Stimulated activated CD8-positive, alpha-beta memory T cell treated with anti-CD3 and anti-CD28 coated beads, Interleukin-4, amount 100 ng/mL, for 1 hour (primary cell): ENCODE measurements at regions not wholly inside any gene's neighbourhood (a gene's known extent, or its start where the extent isn't known, plus 50 kb on each side); places are given as distances from the start of the nearest gene placed in this dataset.
"Not testable (repeated sequence)": the region's sequence is repeated elsewhere in the genome, so short reads cannot be mapped to it uniquely, and the experiment has no call there.

Source experiments
- DNase-seq, 2 donors: peaks; one replicate each; pipeline ENCODE4 v3.0.0-alpha.2; 2020; ENCODE audit warnings: low read depth in 2 of 2, low spot score in 1 of 2

DNA sequence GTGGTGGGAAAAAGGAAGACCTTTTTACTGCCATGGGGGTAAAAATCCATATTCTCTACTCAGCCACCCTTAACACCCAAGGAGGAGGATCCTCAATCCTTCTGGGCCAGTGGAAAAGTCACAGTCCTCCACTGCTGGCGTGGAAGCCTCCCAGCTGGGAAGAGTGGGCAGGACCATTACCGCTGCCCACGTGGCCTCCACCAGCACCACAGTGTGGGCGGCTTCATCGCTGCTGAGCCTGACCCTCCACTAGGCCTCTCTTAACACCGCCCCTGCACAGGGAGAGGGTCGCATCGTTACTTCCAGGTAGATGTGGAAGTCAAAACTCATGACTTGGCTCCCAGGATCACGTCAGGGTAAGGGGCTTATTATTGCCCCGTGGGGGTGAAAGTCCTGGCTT lies 656.5 kb downstream of the SUCLG1 start:
- no peak for DNase-seq

DNA sequence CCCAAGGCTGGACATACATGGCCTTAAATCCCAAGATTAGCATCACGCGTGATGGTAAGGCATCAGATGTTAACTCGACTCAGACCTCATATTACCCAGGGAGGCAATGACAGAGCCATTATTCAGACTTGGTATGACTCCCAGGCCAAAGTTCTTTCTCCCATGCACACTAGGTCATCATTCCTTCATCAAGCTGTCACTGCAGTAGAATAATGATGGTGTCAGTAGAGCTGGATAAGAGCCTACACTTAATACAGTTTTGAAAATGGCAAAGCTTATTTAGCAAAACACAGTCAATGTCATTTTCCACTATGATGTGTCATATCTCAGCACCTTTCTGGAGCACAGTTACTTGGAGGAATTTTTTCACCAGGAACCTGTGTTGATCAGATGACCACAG lies 663.3 kb downstream of the SUCLG1 start:
- no peak for DNase-seq

- DNase-seq: not testable (repeated sequence)
These were observed 668.6 kb downstream of the SUCLG1 start for GRCh38 chr2:83790467-83790866.

- not testable (repeated sequence) for DNase-seq
These were observed 669.4 kb downstream of the SUCLG1 start for GRCh38 chr2:83789674-83790073.

- DNase-seq: not testable (repeated sequence)
These were observed 670.0 kb downstream of the SUCLG1 start for GRCh38 chr2:83788938-83789566.

DNA sequence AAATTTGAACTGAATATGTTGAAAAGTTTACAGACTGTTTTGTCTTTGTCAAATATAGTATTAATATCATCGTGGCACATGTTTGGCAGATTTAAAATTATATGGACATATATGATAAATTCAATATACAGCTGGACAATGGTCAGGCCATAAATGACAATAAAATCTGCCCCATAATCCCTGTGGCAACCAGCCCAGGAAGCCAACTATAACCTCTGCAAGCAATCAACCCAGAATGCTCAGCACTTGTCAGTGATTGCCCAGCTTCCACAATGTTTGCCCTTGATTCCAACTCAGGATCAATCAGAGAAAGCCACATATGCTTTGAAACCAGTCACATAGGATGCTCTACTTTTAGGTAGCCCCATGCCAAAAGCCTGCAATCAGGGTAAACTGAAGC lies 671.9 kb downstream of the SUCLG1 start:
- no peak for DNase-seq

DNA sequence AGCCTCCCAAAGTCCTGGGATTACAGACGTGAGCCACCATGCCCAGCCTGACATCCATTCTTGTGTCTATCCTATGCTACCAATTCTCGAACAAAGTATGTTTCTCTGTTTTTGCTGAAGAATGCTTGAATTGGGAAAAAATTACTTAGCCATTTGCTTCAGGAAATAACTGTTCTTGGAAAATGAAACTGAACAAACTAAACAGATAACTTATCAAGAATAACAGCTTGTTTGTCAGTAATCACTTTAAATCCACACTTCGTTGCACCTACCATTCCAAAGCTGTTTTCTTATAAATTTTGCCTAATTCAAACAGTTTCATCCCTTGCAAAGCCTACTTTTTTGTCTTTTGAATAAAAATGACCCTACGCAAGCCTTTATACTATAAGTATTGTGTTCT lies 672.9 kb downstream of the SUCLG1 start:
- DNase-seq: no peak

GRCh38 chr2:83784947-83785346 lies 674.1 kb downstream of the SUCLG1 start:
- DNase-seq: no peak

DNA sequence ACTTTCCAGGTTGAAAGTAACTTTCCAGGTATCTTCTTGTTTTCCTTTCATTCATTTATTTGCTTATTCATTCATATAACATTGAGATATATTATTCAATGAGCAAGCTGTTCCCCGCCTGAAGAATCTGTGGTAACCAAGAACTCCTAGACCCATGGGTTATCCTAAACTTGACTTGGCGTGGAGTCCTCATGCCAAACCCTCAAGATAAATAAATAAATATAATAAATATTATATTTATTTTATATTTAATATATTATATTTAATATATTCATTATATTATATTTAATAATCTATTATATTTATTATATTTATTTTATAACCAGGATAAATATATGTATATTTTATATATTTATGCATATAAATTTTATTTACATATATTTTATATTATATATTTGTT lies 674.8 kb downstream of the SUCLG1 start:
- DNase-seq: no peak

DNA sequence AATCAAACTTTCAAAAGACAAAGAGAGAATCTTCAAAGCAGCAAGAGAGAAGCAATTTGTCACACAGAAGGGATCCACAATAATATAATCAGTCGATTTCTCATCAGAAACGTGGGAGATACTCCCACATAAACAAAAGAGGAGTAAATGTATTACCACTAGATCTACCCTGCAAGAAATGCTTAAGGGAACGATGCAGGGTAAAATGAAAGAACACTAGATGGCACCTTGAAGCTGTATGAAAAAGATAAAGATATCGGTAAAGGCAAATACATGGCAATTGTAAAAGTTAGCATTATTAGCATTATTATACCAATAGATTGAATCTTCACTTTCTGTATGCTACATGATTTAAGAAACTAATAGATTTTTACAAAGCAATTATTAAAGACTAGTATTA lies 677.0 kb downstream of the SUCLG1 start:
- no peak for DNase-seq

DNA sequence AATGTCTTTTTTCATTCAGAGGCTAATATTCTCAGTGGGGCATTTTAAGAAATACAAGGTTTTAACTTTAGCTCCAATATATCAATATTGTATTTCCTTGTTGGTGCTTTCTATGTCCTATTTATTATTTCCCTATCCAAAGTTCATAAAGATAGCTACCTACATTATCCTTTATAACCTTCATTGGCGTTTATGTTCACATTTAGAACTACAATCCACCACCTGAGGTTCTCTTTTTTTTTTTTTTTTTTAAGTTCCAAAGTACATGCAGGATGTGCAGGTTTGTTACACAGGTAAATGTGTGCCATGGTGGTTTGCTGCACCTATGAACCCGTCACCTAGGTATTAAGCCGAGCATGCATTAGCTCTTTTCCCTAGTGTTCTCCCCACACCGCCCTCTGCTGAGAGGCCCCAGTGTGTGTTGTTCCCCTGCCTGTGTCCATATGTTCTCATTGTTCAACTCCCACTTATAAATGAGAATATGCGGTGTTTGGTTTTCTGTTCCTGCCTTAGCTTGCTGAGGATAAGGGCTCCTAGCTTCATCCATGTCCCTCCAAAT lies 694.6 kb downstream of the SUCLG1 start:
- no peak for DNase-seq

DNA sequence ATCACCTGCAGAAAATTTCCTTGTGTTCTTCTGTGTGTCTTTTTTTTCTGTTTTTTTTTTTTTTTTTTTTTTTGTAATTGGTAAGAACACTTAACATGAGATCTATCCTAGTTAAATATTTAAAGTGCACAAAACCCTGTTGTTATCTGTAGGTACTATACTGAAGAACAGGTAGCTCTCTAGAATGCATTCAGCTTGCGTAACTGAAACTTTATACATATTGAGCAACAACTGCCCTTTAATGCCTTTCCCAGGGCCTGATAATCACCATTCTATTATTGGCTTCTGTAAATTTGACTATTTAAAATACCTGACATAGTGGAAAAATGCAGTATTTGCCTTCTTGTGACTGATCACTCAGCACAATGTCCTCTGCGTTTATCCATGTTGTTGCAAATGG lies 701.8 kb downstream of the SUCLG1 start:
- no peak for DNase-seq

- DNase-seq: no peak
These were observed 702.9 kb downstream of the SUCLG1 start for GRCh38 chr2:83756219-83756618.

GRCh38 chr2:83747141-83747540 lies 711.9 kb downstream of the SUCLG1 start:
- no peak for DNase-seq

- DNase-seq: no peak
These were observed 714.2 kb downstream of the SUCLG1 start for GRCh38 chr2:83744855-83745254.

DNA sequence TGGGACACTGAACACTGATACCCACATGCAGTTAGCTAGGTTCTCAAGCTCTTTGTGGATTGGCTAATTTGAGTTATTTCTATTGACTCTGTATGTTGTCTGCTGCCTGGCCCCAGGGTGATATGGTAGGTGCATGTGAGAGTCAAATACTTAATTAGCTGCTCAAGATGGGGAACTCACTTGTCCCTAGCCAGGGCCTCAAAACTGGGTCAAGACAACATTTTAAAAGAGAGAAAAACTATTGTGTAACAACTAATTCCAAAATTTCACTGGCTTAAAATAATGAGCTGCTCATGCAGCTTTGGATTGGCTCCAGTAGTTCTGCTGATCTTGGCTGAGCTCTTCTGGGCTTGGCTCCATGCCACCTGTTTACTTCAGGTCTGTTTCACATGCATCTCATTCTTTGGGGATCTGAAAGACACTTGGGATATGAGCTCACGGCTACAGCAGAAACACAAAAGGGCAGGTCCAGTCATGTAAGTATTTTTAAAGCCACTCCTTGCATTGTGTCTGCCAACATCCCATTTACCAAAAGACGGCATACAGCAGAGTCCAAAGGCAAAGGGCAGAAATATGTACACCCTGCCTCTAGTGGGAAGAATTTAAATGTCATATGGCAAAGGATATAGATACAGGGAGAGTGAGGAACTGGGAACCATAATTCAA lies 716.8 kb downstream of the SUCLG1 start:
- DNase-seq: no peak

DNA sequence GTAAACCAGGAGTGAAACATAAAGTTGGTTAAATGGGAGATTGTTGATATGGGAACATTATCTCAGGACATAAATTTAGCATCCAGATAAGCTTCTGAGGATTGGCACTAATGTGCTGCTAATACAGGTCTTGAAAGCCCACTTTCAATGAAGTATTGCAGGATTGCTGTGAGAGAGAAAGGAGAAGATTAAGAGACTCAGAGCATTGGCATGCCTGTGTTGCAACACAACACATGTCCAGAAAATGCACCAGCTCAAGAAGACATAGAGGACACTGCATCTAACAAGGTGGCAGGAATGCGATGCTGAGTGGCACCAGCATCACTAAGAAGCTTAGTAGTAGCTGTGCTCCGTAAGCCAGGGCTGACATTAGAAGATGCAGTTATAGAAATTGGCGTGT lies 728.9 kb downstream of the SUCLG1 start:
- DNase-seq: no peak

GRCh38 chr2:83725735-83726134 lies 733.3 kb downstream of the SUCLG1 start:
- DNase-seq: no peak

- DNase-seq: no peak
These were observed 753.9 kb downstream of the SUCLG1 start for GRCh38 chr2:83705146-83705545.

- no peak for DNase-seq
These were observed 755.5 kb downstream of the SUCLG1 start for GRCh38 chr2:83703598-83703997.

DNA sequence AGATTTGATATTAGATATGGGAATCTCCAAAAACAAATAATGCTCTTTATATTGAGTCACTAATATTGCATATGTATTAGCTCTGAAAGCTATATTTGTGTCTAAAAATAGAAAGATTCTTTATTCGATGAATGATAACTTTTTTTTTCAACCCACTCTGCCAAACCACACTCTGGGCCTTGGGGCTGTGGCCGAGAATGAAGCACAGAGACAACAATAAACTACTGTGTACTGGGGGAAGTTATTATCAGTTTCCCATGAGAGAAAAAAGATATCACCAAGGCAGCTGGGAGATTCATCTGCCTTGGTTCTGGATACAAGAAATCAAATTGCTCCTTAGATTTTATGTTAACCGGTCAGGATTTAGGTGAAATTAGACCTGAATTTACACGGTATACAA lies 762.2 kb downstream of the SUCLG1 start:
- no peak for DNase-seq

DNA sequence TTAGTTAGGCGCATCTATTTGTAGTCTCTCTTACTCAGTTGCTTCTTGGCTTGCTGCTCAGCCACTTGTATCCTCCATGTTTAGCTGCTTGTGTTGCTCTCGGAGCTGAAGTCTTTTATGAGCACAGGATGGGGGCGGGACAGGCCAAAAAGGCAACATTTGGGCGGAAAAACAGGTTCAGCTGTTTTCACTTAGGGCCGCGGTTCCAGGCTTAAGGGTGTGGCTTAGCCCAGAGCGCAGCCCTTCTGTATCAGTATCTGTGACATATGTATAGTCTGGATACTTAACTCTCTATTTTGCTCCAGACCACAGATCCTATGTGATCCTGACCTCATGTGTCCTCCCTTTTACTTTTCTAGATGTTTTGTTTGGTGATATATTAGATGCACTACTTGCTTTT lies 763.5 kb downstream of the SUCLG1 start:
- DNase-seq: no peak

DNA sequence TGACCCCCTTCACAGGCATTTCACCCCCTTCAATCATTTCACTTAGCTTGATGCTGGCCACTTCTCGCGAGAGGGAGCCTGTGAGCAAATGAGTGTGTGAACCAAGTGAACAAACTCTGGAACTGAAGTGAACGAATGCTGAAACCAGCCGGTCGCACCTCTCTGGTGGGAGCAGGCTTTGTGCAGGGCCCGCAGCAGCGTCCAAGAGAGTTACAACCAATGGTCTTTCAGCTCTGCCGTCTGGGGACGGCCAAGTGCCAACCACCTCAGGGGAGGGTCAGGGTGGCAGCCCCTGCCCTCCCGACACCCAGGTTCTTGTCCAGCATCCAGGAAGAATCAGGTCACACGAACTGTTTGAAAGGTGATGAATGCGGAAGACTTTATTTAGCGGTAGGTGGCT lies 764.0 kb downstream of the SUCLG1 start:
- no peak for DNase-seq
